ENCODE measurements at regions not wholly inside any gene's neighbourhood (a gene's known extent, or its start where the extent isn't known, plus 50 kb on each side); places are given as distances from the start of the nearest gene placed in this dataset.
A peak's percentile ranks its signal among the peaks of the same experiment; 100 is the strongest.
"Not testable (repeated sequence)": the region's sequence is repeated elsewhere in the genome, so short reads cannot be mapped to it uniquely, and the experiment has no call there.

GRCh38 chr7:65749518-65749917 lies 123.4 kb upstream of the VKORC1L1 start:
- Histone ChIP-seq H3K36me3 (ENCODE audit: control insufficient read depth in 2 of 2, extremely low read depth in 1 of 2, insufficient read depth in 2 of 2, low read length in 2 of 2) (peaks cover 0 to under 1% of the 10 kb centered on the region in 2 experiments), H3K4me3 (ENCODE audit: control insufficient read depth in 2 of 3, extremely low read depth in 1 of 3, insufficient read depth in 2 of 3, low read depth in 1 of 3, low read length in 3 of 3) (no peak overlapping the region), H4K20me1 (ENCODE audit: control insufficient read depth, extremely low read depth, insufficient read depth, low read length) (no peaks in the 10 kb centered on the region), H3K27me3 (ENCODE audit: control insufficient read depth, extremely low read depth, insufficient read depth, low read length) (no peaks in the 10 kb centered on the region), H3K4me1 (ENCODE audit: control insufficient read depth, extremely low read depth, insufficient read depth, low read length) (peaks cover 9% of the 10 kb centered on the region), H2AFZ (ENCODE audit: control insufficient read depth, low read length) (no peak overlapping the region), H3K27ac (ENCODE audit: control insufficient read depth, insufficient read depth, low read length) (no peak overlapping the region), H3K79me2 (ENCODE audit: control insufficient read depth, insufficient read depth, low read length) (peaks cover 43% of the 10 kb centered on the region), H3K9me1 (ENCODE audit: control insufficient read depth, extremely low read depth, insufficient read depth, low read length) (peaks cover 2% of the 10 kb centered on the region), H3K9me3 (ENCODE audit: control insufficient read depth, low read depth, low read length) (no peaks in the 10 kb centered on the region), H3K4me2 (ENCODE audit: control insufficient read depth, extremely low read depth, insufficient read depth, low read depth, low read length) (peak overlapping the region; percentile 63), H3K9ac (ENCODE audit: control insufficient read depth, extremely low read depth, insufficient read depth, low read length) (no peak overlapping the region)
- DNase-seq (ENCODE audit: low read depth, low spot score), result no peak
- TF ChIP-seq EZH2 (IDR thresholded peaks at IDR 0.05; ENCODE audit: low read length) (no peak), CTCF (optimal IDR thresholded peaks at IDR 0.05 in 1 of 3, IDR thresholded peaks at IDR 0.05 in 1 of 3, conservative IDR thresholded peaks at IDR 0.05 in 1 of 3; ENCODE audit: extremely low read depth in 1 of 3, insufficient read depth in 2 of 3, low read length in 3 of 3) (no peak)
- no peak for FAIRE-seq
- dilution Hi-C loops (cut with MboI; ENCODE audit: extremely low pct_ligation_motif_present, low sequenced_read_pairs), result no loop called here

GRCh38 chr7:65750511-65751344 lies 122.1 kb upstream of the VKORC1L1 start:
- Histone ChIP-seq H3K79me2 (ENCODE audit: control insufficient read depth, insufficient read depth, low read length) (peaks cover 46% of the 10 kb centered on the region), H3K9ac (ENCODE audit: control insufficient read depth, extremely low read depth, insufficient read depth, low read length) (peak overlapping the region; percentile 74), H3K4me1 (ENCODE audit: control insufficient read depth, extremely low read depth, insufficient read depth, low read length) (peaks cover 9% of the 10 kb centered on the region), H3K4me3 (ENCODE audit: control insufficient read depth in 2 of 3, extremely low read depth in 1 of 3, insufficient read depth in 2 of 3, low read depth in 1 of 3, low read length in 3 of 3) (peak overlapping the region; percentile 72 to 88 (median 85)), H3K36me3 (ENCODE audit: control insufficient read depth in 2 of 2, extremely low read depth in 1 of 2, insufficient read depth in 2 of 2, low read length in 2 of 2) (peaks cover 0 to 2% of the 10 kb centered on the region in 2 experiments), H3K27me3 (ENCODE audit: control insufficient read depth, extremely low read depth, insufficient read depth, low read length) (no peaks in the 10 kb centered on the region), H2AFZ (ENCODE audit: control insufficient read depth, low read length) (peak overlapping the region; percentile 98), H3K9me1 (ENCODE audit: control insufficient read depth, extremely low read depth, insufficient read depth, low read length) (peaks cover 2% of the 10 kb centered on the region), H3K27ac (ENCODE audit: control insufficient read depth, insufficient read depth, low read length) (peak overlapping the region; percentile 62), H4K20me1 (ENCODE audit: control insufficient read depth, extremely low read depth, insufficient read depth, low read length) (no peaks in the 10 kb centered on the region), H3K4me2 (ENCODE audit: control insufficient read depth, extremely low read depth, insufficient read depth, low read depth, low read length) (peak overlapping the region; percentile 63), H3K9me3 (ENCODE audit: control insufficient read depth, low read depth, low read length) (no peaks in the 10 kb centered on the region)
- TF ChIP-seq CTCF (optimal IDR thresholded peaks at IDR 0.05 in 1 of 3, IDR thresholded peaks at IDR 0.05 in 1 of 3, conservative IDR thresholded peaks at IDR 0.05 in 1 of 3; ENCODE audit: extremely low read depth in 1 of 3, insufficient read depth in 2 of 3, low read length in 3 of 3) (no peak), EZH2 (IDR thresholded peaks at IDR 0.05; ENCODE audit: low read length) (no peak)
- dilution Hi-C loops (cut with MboI; ENCODE audit: extremely low pct_ligation_motif_present, low sequenced_read_pairs), result no loop called here
- DNase-seq (ENCODE audit: low read depth, low spot score), result peak; percentile 21
- no peak for FAIRE-seq

DNA sequence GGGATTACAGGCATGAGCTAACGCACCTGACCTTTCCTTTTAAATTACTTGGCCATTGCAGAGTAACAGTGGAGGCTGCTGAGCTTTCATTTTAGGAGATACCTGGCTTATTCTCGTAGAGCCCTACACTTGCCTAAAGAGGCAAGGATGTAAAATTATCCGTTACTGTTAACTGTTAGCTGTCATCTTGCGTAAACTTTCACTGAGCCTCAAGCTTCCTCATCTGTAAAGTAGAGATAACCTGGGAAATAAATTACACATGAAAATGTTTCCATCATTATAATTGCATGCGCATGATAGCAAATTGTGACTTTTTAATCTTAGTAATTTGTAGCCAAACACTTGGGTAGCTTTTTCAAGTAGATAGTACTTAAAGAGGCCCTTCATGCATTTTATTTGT lies 118.8 kb upstream of the VKORC1L1 start:
- H4K20me1 ChIP-seq (ENCODE audit: control insufficient read depth, extremely low read depth, insufficient read depth, low read length); H3K9me3 ChIP-seq (ENCODE audit: control insufficient read depth, low read depth, low read length); FAIRE-seq; H3K9me1 ChIP-seq (ENCODE audit: control insufficient read depth, extremely low read depth, insufficient read depth, low read length); H3K27me3 ChIP-seq (ENCODE audit: control insufficient read depth, extremely low read depth, insufficient read depth, low read length); H3K4me1 ChIP-seq (ENCODE audit: control insufficient read depth, extremely low read depth, insufficient read depth, low read length); dilution Hi-C loops (cut with MboI; ENCODE audit: extremely low pct_ligation_motif_present, low sequenced_read_pairs); DNase-seq (ENCODE audit: low read depth, low spot score); H2AFZ ChIP-seq (ENCODE audit: control insufficient read depth, low read length); H3K4me3 ChIP-seq (ENCODE audit: control insufficient read depth in 2 of 3, extremely low read depth in 1 of 3, insufficient read depth in 2 of 3, low read depth in 1 of 3, low read length in 3 of 3); H3K4me2 ChIP-seq (ENCODE audit: control insufficient read depth, extremely low read depth, insufficient read depth, low read depth, low read length); H3K27ac ChIP-seq (ENCODE audit: control insufficient read depth, insufficient read depth, low read length); H3K9ac ChIP-seq (ENCODE audit: control insufficient read depth, extremely low read depth, insufficient read depth, low read length); H3K36me3 ChIP-seq (ENCODE audit: control insufficient read depth in 2 of 2, extremely low read depth in 1 of 2, insufficient read depth in 2 of 2, low read length in 2 of 2): not testable (repeated sequence)
- peaks cover 43% of the 10 kb centered on the region for H3K79me2 ChIP-seq (ENCODE audit: control insufficient read depth, insufficient read depth, low read length)

GRCh38 chr7:65758991-65759390 lies 113.9 kb upstream of the VKORC1L1 start:
- H3K36me3 ChIP-seq (ENCODE audit: control insufficient read depth in 2 of 2, extremely low read depth in 1 of 2, insufficient read depth in 2 of 2, low read length in 2 of 2); H3K4me2 ChIP-seq (ENCODE audit: control insufficient read depth, extremely low read depth, insufficient read depth, low read depth, low read length); H3K4me1 ChIP-seq (ENCODE audit: control insufficient read depth, extremely low read depth, insufficient read depth, low read length); H3K9ac ChIP-seq (ENCODE audit: control insufficient read depth, extremely low read depth, insufficient read depth, low read length); H2AFZ ChIP-seq (ENCODE audit: control insufficient read depth, low read length); DNase-seq (ENCODE audit: low read depth, low spot score); H3K79me2 ChIP-seq (ENCODE audit: control insufficient read depth, insufficient read depth, low read length); FAIRE-seq; H3K9me3 ChIP-seq (ENCODE audit: control insufficient read depth, low read depth, low read length); H3K9me1 ChIP-seq (ENCODE audit: control insufficient read depth, extremely low read depth, insufficient read depth, low read length); H4K20me1 ChIP-seq (ENCODE audit: control insufficient read depth, extremely low read depth, insufficient read depth, low read length); H3K4me3 ChIP-seq (ENCODE audit: control insufficient read depth in 2 of 3, extremely low read depth in 1 of 3, insufficient read depth in 2 of 3, low read depth in 1 of 3, low read length in 3 of 3); H3K27me3 ChIP-seq (ENCODE audit: control insufficient read depth, extremely low read depth, insufficient read depth, low read length); dilution Hi-C loops (cut with MboI; ENCODE audit: extremely low pct_ligation_motif_present, low sequenced_read_pairs); H3K27ac ChIP-seq (ENCODE audit: control insufficient read depth, insufficient read depth, low read length): not testable (repeated sequence)

All from keratinocyte (primary cell).